Caco-2 (cell line): ENCODE measurements at regions not wholly inside any gene's neighbourhood (a gene's known extent, or its start where the extent isn't known, plus 50 kb on each side); places are given as distances from the start of the nearest gene placed in this dataset.

ENCODE experiments used
- BruUV-seq: library from RNA; stranded (reverse); fragments of 400-500 nt; replicated peaks from 2 replicates; lab custom pipeline; 2021; lab: Mats Ljungman, UMichigan
- CTCF ChIA-PET: fragments of 300-600 bp; sonication (Branson Sonifier 250); formaldehyde crosslinking; loops from one replicate; lab custom pipeline; 2022; ENCODE audit warnings: antibody characterized with exemption; lab: Charles Lee
- POLR2A ChIA-PET: fragments of 300-600 bp; sonication (Branson Sonifier 250); formaldehyde crosslinking; loops from one replicate; lab custom pipeline; 2022; ENCODE audit warnings: antibody characterized with exemption; lab: Charles Lee
- DNase-seq, 2 experiments: peaks; one replicate each; pipeline versions ENCODE4 v3.0.0 to v3.0.0-alpha.2; 2020 to 2022
- H3K27me3 ChIP-seq: replicated peaks from 2 replicates; pipeline ENCODE4 v1.6.0; 2011; ENCODE audit warnings: low read length; ENCODE audit not compliant: control insufficient read depth, insufficient read depth
- H3K36me3 ChIP-seq: 2 replicates; pipeline ENCODE4 v1.5.1; 2011; ENCODE audit warnings: low read length; ENCODE audit not compliant: control insufficient read depth, insufficient read depth
- H3K4me1 ChIP-seq: fragments of 250-450 bp; sonication (Bioruptor Pico); 2 replicates; pipeline ENCODE4 v1.5.1; 2020; ENCODE audit warnings: mild to moderate bottlenecking
- H3K4me3 ChIP-seq: 2 replicates; pipeline ENCODE4 v1.5.1; 2011; ENCODE audit warnings: low read depth, mild to moderate bottlenecking, control low read depth, low read length
- H3K9me3 ChIP-seq: fragments of 250-450 bp; sonication (Bioruptor Pico); 2 replicates; pipeline ENCODE4 v1.5.1; 2020; ENCODE audit warnings: mild to moderate bottlenecking, moderate library complexity
- H3K27ac Mint-ChIP-seq: one replicate; pipeline ENCODE4 v1.8.0; 2022; ENCODE audit warnings: mixed read lengths; ENCODE audit not compliant: unreplicated experiment
- H3K27me3 Mint-ChIP-seq: one replicate; pipeline ENCODE4 v1.8.0; 2022; ENCODE audit warnings: mixed read lengths; ENCODE audit not compliant: insufficient read depth, unreplicated experiment
- H3K36me3 Mint-ChIP-seq: one replicate; pipeline ENCODE4 v1.8.0; 2022; ENCODE audit warnings: mild to moderate bottlenecking, mixed read lengths; ENCODE audit not compliant: insufficient read depth, unreplicated experiment
- H3K4me1 Mint-ChIP-seq: one replicate; pipeline ENCODE4 v1.8.0; 2022; ENCODE audit warnings: low read depth, mixed read lengths; ENCODE audit not compliant: unreplicated experiment
- H3K4me3 Mint-ChIP-seq: one replicate; pipeline ENCODE4 v1.8.0; 2022; ENCODE audit warnings: mild to moderate bottlenecking, moderate library complexity, mixed read lengths; ENCODE audit not compliant: unreplicated experiment
- H3K9me3 Mint-ChIP-seq: one replicate; pipeline ENCODE4 v1.8.0; 2022; ENCODE audit warnings: mixed read lengths; ENCODE audit not compliant: unreplicated experiment
- CTCF ChIP-seq, 2 experiments: fragments of 200-600 bp in 1 of 2; IDR thresholded peaks; 1 replicate in 1 of 2; 2 replicates in 1 of 2; pipeline versions ENCODE4 v1.5.1 to v1.8.0; 2011 to 2022; ENCODE audit warnings: antibody characterized with exemption in 1 of 2, control low read depth in 1 of 2, inconsistent platforms in 1 of 2, low read depth in 1 of 2, low read length in 1 of 2, mild to moderate bottlenecking in 1 of 2, moderate library complexity in 1 of 2; ENCODE audit not compliant: insufficient read depth in 1 of 2, severe bottlenecking in 1 of 2, unreplicated experiment in 1 of 2
- intact Hi-C: fragments of 100-400 bp; cut with micrococcal nuclease; formaldehyde crosslinking; loops from one replicate; pipeline ENCODE4 v1.10.0; 2022; ENCODE audit not compliant: unreplicated experiment

DNA sequence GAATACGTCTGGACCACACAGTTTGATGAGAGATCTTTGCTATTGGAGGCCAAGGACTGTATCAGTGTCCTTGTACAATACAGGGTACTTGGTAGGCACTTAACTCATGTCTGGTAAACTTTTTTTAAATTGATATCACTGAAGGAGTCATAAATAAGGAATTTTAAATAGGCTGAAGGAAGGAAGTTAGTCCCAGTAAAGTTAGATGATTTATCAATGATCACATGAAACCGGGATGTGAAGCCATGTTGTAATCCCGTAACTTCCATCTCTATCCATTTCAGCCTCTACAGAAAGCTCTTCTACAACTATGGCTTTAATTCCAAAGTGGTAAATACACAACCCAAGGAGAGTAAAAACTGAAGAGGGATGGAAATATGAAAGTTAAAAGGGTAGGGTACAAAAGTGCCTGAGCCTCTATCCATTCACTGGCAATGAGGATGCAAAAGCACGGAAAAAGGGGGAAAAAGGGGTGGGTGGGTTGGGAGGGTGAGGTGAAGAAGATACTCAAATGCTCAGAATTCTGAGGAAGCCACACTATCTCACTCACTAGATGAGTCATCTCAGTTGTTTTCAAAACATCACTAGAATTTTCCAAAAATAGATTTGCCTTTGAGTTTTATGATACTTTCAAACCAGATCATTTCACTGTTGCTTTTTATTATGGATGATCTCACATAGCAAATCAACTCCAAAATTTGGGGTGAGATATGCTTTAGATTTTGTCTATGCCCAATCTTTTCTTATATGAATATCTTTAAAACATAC is 1053.5 kb downstream of the NR2F1-AS1 start:
- H3K4me1 ChIP-seq: no peaks in the 10 kb centered on the region
- no peak for TF ChIP-seq CTCF (IDR thresholded peaks at IDR 0.05; ENCODE audit: insufficient read depth in 1 of 2, low read depth in 1 of 2, low read length in 1 of 2, severe bottlenecking in 1 of 2, unreplicated experiment in 1 of 2)
- Mint-ChIP-seq H3K9me3 (no peaks in the 10 kb centered on the region), H3K27me3 (no peaks in the 10 kb centered on the region), H3K4me1 (no peaks in the 10 kb centered on the region), H3K4me3 (no peak overlapping the region), H3K27ac (no peak overlapping the region), H3K36me3 (no peaks in the 10 kb centered on the region)
- no peaks in the 10 kb centered on the region for H3K27me3 ChIP-seq
- intact Hi-C loops: no loop called here
- POLR2A ChIA-PET: no interaction called here
- no peak for DNase-seq
- no peaks in the 10 kb centered on the region for H3K9me3 ChIP-seq
- CTCF ChIA-PET: no interaction called here
- no TSS peak for BruUV-seq
- no peaks in the 10 kb centered on the region for H3K36me3 ChIP-seq
- H3K4me3 ChIP-seq: no peak overlapping the region

- intact Hi-C loops: no loop called here
- no peak for TF ChIP-seq CTCF (IDR thresholded peaks at IDR 0.05; ENCODE audit: insufficient read depth in 1 of 2, low read depth in 1 of 2, low read length in 1 of 2, severe bottlenecking in 1 of 2, unreplicated experiment in 1 of 2)
- no peaks in the 10 kb centered on the region for H3K9me3 ChIP-seq
- no peaks in the 10 kb centered on the region for H3K27me3 ChIP-seq
- CTCF ChIA-PET: no interaction called here
- no peaks in the 10 kb centered on the region for H3K4me1 ChIP-seq
- POLR2A ChIA-PET: no interaction called here
- H3K4me1 Mint-ChIP-seq: no peaks in the 10 kb centered on the region
- DNase-seq: no peak
- BruUV-seq: no TSS peak
- H3K27ac Mint-ChIP-seq: no peak overlapping the region
- H3K27me3 Mint-ChIP-seq: no peaks in the 10 kb centered on the region
- no peak overlapping the region for H3K4me3 ChIP-seq
- H3K9me3 Mint-ChIP-seq: no peaks in the 10 kb centered on the region
- H3K4me3 Mint-ChIP-seq: no peak overlapping the region
- H3K36me3 ChIP-seq: no peaks in the 10 kb centered on the region
- H3K36me3 Mint-ChIP-seq: no peaks in the 10 kb centered on the region
Observed at GRCh38 chr5:92525131-92525530, 1055.9 kb downstream of the NR2F1-AS1 start.

DNA sequence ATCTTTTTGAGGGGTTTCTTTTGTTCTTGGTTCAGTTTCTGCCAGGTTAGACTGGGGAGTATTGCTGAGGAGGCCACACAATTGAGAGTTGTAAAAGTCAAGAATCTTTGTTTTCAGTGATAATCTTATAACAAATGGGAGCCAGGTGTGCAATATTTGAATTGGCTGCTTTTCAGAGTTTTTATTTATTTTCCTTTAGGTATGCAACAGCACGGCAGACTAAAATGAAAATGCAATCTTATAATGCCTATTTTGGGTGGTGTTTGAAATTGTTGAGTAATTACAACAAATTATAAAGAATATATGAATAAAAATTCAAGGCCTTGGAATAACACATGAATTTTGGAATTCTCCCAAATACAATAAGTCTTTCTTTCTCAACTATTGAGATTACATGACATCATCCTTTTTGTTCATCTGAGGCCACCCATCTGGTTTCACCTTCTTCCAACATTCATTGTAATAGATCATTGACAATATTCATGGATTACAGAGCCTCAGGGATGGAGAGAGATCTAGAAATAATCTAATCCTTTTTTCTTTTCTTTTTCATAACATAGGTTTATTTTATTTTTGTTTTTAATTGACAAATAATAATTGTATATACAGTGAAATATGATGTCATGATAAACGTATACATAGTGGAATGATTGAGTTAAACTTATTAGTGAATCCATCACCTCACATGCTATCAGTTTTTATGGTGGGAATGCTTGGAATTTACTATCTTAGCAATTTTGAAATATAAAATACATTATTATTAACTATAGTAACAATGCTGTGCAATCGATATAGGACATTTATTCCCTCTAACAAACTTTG is 1061.0 kb downstream of the NR2F1-AS1 start:
- TF ChIP-seq CTCF (IDR thresholded peaks at IDR 0.05; ENCODE audit: insufficient read depth in 1 of 2, low read depth in 1 of 2, low read length in 1 of 2, severe bottlenecking in 1 of 2, unreplicated experiment in 1 of 2): no peak
- Histone ChIP-seq H3K4me3 (no peak overlapping the region), H3K36me3 (no peaks in the 10 kb centered on the region), H3K4me1 (0 out of 2 replicates have a peak, but pooled peaks cover 1% of the 10 kb centered on the region), H3K9me3 (no peaks in the 10 kb centered on the region), H3K27me3 (no peaks in the 10 kb centered on the region)
- Mint-ChIP-seq H3K27me3 (no peaks in the 10 kb centered on the region), H3K36me3 (no peaks in the 10 kb centered on the region), H3K4me3 (no peak overlapping the region), H3K4me1 (no peaks in the 10 kb centered on the region), H3K9me3 (peaks cover 4% of the 10 kb centered on the region), H3K27ac (no peak overlapping the region)
- ChIA-PET POLR2A (no interaction called here), CTCF (no interaction called here)
- intact Hi-C loops: no loop called here
- no peak for DNase-seq
- no TSS peak for BruUV-seq
